ENCODE measurements at regions not wholly inside any gene's neighbourhood (a gene's known extent, or its start where the extent isn't known, plus 50 kb on each side); places are given as distances from the start of the nearest gene placed in this dataset.

DNA sequence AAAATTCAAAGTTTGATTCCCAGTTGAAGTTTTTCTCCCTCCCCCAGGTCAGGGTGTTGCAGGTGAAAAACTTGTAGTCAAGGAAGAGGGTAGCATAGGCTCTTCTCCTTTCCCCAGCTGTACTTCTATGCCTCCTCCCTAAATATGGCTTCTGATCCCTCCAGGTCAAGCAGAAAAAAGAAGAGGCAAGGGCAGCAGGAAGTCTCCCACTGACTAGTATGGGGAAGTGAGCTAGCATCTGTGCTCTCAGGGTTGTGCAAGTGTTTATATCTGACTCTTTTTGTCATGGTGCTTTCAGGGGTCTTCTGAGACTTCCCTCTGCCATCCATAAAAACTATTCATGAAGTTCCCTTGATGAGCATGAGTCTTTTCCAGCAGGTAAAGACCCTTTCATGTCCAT is 76.0 kb downstream of the ATPSCKMT start:
- DNase-seq: no peak

DNA sequence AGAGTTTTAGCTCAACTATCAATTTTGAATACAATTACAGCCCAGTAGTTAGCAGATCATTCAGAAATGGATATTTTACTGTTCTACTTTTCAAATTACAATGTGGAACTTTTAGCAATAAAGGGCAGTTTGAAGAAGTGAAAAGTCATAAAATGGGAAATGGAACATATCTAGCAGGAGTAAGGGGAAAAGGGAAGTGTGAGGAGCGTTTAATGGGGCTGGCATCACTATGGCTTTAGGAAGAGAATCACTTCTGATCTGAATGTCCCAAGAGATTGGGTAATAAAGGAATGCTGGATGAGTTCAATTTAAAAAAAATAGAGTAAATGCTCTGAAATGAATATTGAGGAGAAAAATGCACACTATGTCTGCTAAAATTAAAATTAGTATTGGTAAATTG is 77.4 kb downstream of the ATPSCKMT start:
- no peak for DNase-seq

DNA sequence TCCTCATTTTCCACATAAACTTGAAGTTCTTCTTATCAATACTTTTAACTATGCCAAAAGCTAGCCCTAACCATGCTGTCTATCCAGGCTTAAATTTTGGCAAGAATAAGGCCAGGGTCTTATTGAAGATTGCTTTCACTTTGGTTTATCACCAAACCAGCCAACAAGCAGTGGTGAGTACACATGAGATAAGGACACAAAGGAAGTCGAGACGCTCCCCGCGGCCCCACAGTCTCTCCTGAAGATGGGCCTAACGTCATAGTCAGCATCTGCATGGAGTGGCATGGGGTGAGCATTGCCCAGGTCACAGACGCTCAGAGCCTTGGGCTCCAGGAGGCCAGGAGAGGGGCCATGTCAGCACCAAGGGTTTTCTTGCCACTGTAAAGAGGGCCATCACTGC is 80.3 kb downstream of the ATPSCKMT start:
- DNase-seq: no peak

DNA sequence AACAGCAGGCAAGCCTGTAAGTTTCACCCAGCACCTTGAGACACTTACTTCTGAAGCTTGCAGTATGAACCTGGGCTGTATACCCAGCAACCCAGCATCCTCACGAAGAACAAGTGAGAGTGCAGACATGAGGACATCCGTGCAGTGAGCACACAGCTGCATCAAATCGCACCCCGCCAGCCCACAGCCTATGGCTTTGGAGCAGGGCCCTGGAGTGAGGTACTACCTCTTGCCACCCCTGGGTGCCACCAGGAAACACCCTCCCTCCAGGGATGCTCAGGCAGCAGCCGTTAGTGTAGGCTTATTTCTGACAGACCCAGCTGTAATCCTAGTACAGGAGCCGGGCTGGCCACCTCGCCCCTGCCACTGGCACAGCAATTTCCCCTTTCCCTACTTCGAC is 81.4 kb downstream of the ATPSCKMT start:
- DNase-seq: no peak

DNA sequence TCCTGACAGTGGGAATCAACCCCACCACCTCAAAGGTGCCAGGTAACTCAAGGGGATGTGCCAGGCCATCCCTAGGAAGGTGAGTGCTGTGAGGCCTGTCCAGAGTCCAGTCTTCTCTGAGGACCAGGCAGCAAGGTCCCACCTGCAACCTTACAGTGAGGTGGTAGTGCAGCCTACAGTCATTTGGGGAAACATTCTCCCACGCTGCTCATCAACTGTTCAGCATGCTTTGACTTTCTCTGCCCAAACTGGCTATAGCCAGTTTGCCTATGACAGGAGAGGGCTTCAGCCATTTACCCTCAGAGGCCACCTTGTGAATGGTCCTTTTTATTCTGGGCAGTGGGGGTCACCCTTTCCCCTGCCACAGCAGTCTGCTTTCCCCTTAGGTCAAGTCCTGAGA is 81.9 kb downstream of the ATPSCKMT start:
- DNase-seq: no peak

DNA sequence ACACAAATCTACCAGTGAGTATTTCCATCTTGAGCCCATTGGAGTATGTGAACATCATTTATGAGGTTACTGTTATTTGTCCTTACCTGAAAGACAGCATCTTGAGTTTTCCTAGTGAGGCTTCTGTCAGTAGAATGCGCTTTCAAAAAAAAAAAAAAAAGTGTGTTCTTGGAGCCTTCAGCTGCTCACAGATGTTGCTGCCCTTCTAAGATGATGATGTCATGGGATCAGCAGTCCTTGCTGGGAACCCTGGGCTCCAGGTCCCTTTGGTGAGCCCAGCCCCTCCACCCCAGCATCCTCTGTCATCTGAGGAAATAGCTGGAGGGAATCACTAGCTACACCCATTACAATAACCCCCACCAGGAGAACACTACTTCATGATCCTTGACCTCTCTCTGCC is 83.3 kb downstream of the ATPSCKMT start:
- no peak for DNase-seq

DNA sequence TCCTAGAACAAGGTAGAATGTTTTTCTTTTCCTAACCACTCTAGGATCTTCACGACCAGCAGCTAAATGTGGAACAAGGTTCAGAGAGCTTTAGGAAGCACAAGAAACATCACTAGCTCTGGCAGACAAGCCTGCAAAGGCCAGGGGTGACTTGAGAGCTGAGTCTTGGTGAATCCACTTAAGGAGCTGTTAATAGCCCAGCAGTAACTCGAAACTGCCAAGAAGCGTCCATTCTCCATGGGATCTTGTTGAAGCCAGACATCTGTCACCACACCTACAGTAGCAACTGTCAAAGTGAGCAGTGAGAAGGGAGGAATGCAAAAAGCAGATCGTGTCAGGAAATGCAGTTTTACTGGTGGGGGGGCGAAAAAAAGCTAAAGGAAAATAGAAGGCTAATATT is 87.2 kb downstream of the ATPSCKMT start:
- no peak for DNase-seq

DNA sequence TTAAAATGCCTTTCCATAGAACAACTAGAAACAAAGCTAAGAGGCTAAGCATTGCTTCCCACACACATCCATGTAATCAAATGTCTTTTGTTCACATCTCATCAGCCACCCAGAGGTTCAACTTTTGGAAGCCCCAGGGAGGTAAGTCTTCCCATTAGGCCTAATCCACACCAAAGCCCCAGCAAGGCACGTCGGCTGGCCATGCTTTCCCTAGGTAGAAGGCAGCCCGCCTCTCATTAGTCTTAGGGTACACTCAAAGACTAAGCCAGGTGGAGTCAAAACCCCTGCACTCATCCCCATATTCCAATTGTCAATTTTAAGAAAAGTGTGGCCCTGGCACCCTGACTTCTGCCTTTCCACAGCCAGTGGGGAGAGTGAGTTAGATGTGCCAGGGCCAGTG is 87.9 kb downstream of the ATPSCKMT start:
- no peak for DNase-seq

DNA sequence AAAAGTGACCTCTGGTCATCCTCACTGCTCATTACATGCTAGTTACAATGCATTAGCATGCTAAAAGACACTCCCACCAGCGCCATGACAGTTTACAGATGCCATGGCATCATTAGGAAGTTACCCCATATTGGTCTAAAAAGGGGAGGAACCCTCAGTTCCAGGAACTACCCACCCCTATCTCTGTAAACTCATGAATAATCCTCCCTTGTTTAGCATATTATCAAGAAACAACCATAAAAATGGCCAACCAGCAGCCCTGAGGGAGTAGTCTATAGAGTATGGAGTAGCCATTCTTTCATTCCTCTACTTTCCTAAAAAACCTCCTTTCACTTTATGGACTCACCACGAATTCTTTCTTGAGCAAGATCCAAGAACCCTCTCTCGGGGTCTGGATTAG is 89.4 kb downstream of the ATPSCKMT start:
- no peak for DNase-seq

DNA sequence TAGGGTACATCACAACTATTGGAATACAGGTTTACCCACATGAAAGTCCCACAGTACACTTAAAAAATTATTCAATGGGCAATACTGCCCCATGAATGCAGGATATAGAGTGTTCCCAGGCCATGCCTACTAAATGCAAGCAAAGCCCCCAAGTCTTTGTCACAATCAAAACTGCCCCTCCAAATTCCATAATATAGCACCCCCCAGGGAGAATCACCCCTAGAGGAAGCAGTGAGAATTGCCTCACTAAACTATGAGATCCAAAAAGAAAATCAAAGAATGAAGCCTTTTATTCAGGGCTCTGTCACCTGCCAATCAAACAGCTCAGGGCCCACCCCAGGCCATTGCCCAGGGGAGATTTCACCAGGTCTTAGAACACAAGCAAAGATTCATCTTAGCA is 90.8 kb downstream of the ATPSCKMT start:
- no peak for DNase-seq

DNA sequence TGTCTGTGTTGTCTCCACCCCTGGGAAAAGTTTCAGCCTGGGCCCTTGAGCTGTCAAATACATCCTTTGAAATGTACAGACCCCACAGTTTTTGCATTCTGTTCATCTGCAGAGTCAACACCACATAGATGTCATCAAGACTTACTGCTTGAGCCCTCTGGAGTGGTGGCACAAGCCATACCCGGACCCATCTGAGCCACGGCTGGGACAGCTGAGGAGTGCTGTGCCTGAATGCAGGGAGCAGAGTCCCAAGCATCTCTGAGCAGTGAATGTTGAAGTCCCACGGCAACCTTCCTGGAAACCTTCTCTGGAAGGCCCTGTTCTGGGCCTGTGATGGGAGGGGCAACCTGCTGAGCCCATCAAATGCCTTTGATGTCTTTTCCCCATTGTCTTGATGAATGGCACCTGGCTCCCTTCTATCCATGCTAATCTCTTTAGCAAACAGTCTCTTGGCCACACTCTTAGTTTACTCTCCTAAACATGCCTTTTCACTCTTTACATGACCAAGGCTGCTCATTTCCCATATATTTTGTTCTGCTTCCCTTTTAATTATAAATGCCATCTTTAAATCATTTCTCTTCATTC is 92.5 kb downstream of the ATPSCKMT start:
- DNase-seq: peak; percentile 40

DNA sequence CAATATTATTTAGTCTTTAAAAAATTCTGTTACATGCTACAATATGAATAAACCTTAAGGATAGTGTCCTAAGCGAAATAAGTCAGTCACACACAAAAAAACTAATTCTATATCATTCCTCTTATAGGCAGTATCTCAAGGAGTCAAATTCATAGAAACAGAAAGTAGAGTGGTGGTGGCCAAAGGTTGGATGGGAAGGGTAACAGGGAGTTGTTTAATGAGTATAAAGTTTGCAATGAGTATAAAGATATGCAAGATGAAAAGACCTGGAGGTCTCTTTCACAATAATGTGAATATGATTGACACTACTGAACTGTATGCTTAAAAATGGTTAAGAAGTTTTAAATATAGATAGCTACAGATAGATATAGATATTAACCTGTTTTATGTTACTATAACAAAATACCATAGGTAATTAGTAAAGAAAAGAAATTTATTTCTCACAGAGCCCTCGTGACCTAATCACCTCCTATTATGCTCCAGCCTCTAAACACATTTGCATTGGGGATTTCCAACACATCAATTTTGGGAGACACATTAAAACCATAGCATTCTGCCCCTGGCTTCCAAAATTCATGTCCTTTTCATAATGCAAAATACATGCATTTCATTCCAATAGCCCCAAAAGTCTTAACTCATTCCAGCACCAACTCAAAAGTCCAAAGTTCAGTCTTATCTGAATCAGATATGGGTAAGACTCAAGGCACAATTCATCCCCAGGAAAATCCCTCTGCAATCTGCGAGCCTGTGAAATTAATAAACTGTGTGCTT is 93.6 kb downstream of the ATPSCKMT start:
- no peak for DNase-seq

DNA sequence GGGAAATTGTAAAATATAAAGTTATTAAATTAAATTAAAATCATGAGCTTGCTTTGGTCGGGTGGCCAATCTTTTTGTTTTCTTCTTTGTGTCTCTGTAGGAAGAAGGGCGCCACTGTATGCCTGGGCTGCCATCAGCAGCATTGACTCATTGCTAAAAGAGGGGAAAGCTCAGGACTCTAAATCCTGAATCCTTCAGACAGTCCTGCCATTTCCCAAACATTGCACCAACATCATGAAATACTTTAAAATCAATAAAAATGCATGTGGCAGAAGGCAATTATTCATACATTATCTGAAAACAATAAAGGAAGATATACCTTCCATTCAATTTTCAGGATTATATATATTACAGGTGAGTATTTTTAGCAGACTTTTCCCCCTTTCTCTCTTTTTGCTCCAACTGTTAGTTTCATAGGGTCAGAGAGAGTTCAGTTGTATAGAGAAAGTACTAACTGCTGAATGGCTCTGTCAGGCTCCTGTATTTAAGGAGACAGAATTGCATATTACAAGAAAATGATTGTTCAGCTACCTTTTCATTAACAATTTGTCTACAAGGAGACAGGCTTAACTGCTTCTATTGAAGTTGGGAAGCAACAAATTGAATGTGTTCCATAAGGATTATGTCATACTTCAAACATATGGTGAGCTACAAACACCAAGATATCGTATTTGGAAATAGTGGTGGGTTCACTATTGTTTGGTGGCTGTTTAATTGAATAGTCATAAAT is 95.7 kb downstream of the ATPSCKMT start:
- no peak for DNase-seq

DNA sequence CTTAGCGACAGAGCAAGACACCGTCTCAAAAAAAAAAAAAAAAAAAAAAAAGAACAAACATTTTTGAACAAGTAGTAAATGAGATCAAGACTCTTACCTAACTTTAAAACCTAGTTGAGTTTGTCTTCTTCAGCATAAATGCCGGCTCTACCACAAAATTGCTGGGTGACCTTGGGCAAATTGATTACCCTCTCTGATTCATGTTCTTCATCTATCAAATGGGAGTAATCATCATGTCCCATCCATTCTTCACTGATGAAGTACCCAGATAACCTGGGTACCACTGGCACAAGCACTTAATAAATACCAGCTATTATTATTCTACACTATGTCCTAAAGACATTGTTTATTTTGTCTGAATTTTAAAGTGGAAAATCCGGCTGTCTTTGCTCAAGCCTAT is 96.3 kb downstream of the ATPSCKMT start:
- no peak for DNase-seq

DNA sequence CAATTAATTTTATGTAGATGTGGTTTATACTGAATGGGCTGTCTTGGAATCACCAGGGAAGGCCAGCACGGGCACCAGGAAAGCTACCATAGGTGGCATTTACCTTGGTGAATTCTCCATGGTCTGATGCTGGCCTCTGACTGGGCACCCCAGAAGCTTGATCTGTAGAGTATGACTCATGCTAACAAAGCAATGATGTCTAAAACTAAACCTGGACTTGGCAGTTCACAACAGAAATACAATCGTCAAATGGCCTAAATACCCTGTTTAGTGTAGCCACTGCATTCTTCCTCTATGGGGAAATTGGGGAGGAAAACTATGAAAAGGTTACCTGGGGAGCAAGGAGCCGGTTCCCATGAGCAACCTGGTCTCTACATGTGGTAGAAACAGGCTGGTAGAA is 98.0 kb downstream of the ATPSCKMT start:
- DNase-seq: no peak

DNA sequence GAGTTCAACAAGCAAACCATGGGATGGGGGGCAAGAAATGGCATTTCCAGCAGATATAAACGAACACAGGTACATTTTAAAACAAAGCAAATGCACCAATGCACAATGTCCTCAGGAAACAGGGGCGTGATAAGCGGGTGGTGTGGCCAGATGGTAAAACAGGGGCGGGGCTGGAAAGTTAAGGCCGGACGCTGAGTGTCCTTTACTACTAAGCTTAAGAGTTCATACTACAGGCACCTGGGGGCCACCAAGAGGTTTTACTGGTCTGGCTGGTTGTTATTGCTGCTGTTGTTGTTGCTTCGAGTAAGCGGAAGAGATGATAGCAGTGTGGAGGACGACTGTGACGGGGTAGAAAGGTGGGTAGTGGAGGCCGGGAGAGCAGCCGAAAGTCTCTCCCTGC is 99.8 kb downstream of the ATPSCKMT start:
- DNase-seq: no peak

DNA sequence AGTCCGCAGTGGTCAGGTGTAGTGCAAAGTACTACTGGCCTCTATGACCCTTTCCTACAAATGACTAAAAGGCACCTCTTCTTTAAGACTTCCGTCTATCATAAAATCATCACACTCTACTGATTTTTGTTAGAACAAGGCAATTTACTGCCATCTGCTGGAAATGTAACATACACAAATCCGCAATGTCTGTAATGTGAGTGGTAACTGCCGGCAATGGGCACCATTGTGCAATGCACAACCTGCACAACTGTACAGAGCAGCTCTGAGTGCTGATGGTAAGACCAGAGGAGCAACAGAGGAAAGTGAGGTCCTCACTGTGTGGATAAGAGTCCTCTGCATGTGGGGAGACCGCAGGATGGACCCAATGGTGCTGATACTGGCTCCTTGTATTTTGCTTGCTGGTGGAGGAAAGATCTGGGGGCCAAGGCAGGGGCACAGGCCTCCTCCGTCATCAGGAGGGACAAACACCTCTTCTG is 103.7 kb downstream of the ATPSCKMT start:
- no peak for DNase-seq

DNA sequence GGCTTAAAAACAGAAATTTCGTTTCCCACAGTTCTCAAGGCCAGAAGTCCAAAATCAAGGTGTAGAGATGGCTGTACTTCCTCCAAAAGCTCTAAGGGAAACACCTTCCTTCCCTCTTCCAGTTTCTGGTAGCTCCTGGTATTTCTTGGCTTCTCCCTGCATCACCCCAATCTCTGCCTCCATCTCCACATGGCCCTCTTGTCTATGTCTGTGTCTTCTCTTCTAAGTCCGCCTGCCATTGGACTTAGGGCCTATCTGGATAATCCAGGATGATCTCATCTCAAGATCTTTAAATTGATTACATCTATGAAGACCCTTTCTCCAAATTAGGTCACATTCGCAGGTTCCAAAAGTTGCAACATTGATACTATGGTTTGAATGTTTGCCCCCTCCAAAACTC is 105.6 kb downstream of the ATPSCKMT start:
- DNase-seq: no peak

DNA sequence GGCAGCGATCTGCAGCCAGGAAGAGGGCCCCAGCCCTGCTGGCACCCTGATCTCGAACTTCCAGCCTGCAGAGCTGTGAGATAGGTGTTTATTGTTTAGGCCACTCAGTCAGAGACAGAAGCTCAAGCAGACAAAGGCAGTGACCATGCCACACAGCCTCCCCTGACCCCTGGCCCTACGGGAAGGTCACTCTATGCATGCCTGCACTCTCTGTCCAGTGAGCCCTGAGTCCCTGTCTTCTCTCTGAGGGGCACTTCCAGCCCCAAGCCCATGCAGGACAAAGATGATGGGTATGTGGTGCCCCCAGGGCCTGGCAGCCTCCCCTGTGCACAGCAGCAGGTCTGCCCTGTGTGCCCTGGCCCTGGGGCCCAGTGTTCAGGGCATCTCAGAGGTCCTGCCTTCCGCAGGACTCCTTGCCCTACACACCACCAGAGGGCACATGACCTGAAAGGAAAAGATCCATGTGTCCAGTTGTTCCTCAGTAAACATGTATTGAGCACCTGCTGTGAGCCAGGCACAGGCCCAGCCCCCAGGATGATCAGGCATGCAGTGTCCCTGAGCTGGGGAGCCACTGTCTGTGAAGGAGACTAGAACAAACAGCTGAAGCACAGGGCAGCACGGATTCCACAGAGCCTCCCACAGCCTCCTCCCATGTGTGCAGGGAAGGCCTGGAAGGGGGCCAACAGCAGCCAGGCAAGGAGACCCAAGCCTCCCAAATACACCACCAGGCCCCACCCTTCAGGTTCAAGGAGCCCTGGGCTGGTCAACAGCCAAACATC is 109.3 kb downstream of the ATPSCKMT start:
- DNase-seq: peak; percentile 22

DNA sequence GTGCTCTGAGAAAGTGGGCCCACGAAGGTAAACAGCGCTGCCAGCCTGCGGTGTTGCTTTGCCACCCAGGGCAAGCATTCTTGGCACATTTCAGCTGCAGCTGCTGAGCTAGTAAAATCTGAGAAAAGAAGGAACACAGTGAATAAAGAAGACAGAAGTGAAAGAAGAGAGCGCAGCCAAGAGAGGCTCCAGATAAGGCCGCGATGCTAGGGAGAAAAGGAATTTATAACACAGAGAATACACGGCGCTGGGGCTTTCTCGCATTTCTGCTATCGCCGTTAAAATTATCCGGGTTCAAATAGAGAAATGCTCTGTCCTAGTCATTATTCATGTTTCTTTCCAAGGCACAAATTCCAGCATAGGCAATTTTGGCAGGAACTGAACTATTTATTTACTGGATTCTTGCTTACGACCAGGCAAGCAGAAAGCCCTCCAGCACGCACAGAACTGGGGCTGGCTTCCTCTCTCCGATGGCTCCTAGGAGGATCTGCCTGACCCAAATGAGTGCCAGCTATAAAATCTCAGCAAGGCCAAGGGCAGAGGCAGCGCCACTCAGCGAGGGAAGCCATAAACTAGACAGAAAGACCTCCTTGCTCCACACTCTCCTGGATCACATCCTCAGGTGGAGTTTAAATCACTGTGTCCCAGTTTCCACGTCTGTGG is 111.2 kb downstream of the ATPSCKMT start:
- DNase-seq: no peak

DNA sequence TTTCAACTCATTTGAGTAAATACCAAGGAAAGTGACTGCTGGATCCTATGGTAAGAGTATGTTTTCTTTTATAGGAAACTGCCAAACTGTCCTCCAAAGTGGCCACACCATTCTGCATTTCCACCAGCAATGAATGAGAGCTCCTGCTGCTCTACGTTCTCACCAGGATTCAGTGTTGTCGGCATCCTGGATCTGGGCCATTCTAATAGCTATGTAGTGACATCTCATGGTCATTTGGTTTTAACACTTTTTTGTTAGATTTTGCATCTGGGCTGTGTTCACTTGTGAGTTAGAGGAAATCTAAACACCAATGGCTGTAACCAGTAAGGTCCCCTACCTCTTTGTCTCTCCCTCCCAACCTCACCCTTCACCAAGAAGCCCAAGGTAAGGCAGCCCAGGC is 115.9 kb downstream of the ATPSCKMT start:
- DNase-seq: no peak

DNA sequence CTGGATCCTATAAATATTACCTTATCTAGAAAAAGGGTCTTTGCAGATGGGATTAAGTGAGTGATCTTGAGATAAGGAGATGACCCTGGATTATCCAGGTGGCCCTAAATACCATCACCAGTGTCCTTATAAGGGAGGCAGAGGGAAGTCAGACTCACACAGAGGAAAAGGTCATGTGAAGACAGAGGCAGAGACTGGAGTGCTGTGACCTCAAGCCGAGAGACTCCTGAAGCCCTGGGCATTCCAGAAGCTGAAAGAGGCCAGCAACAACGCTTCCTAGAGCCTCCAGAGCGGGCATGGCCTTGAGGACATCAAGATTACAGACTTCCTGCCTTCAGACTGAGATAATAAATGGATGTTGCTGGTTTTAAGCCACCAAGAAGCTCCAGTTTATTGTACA is 118.8 kb downstream of the ATPSCKMT start:
- DNase-seq: no peak

DNA sequence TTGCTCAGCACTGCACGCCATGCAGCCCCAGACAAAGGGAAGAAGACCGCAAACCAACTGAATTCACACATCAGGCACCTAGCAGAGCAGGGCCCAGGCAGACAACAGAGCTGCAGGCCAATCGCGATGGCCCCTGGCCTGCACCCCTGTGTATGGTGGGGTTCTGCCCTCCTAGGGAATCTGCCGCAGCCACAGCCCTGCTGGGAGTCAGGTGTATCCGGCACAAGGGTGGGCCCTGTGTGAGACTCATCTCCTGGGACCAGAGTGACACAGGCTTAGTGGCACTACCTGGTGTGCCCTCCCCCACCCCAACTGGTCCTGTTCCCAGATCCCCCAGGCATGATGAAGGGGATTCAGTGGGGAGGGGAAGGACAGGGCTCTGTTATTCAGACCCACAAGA is 122.8 kb downstream of the ATPSCKMT start:
- DNase-seq: no peak

Measured in NCI-H774 (cell line).